K562 (cell line): ENCODE measurements at regions not wholly inside any gene's neighbourhood (a gene's known extent, or its start where the extent isn't known, plus 50 kb on each side); places are given as distances from the start of the nearest gene placed in this dataset.
A peak's percentile ranks its signal among the peaks of the same experiment; 100 is the strongest.

Experiments
- ATAC-seq: fragments of 200-7000 bp; cut with Tn5 transposase; 3 replicates; pipeline ENCODE4 v1.9.1; 2020; ENCODE audit warnings: moderate library complexity
- BruUV-seq: library from RNA; stranded (reverse); fragments of 400-500 nt; replicated peaks from 2 replicates; lab custom pipeline; 2021; lab: Mats Ljungman, UMichigan
- CTCF ChIA-PET: fragments of 300-600 bp; formaldehyde crosslinking; extraction: SDS; loops from one replicate; lab custom pipeline; 2021; ENCODE audit warnings: low intra/inter-chr PET ratio; lab: Yijun Ruan, JAX
- POLR2A ChIA-PET: fragments of 300-600, 350-650 bp; sonication (Branson Sonifier 250); formaldehyde crosslinking; extraction: SDS; loops from one replicate; lab custom pipeline; 2021; ENCODE audit warnings: antibody characterized with exemption, inconsistent platforms; lab: Yijun Ruan, JAX
- DNase-seq, 4 experiments: peaks; one replicate each; pipeline versions ENCODE4 v3.0.0 to v3.0.0-alpha.2; 2011 to 2018; ENCODE audit warnings: low spot score in 3 of 4, mixed read lengths in 3 of 4; ENCODE audit errors: extremely low read depth in 1 of 4
- FAIRE-seq: peaks from 2 replicates; lab custom pipeline; 2011; peaks lifted over from hg19 to GRCh38; lab: Jason Lieb, UNC
- H2AFZ ChIP-seq: 2 replicates; pipeline ENCODE4 v1.6.0; 2011; ENCODE audit warnings: low read depth, low read length, control low read depth, inconsistent platforms
- H3K27ac ChIP-seq: fragments of 200-600 bp; 3 replicates; pipeline ENCODE4 v1.8.0; 2011; ENCODE audit warnings: low read depth, mild to moderate bottlenecking, control low read depth, inconsistent platforms, low read length, moderate library complexity, mixed read lengths; ENCODE audit errors: extremely low read depth
- H3K27me3 ChIP-seq, 2 experiments: fragments of 300-600 bp in 1 of 2; 2 replicates in 1 of 2; 3 replicates in 1 of 2; pipeline versions ENCODE4 v1.6.0 to v1.8.0; 2011; ENCODE audit warnings: inconsistent platforms in 2 of 2, low read length in 2 of 2, mild to moderate bottlenecking in 1 of 2, mixed read lengths in 1 of 2, moderate library complexity in 1 of 2; ENCODE audit not compliant: control insufficient read depth in 2 of 2, insufficient read depth in 2 of 2
- H3K36me3 ChIP-seq: fragments of 300-600 bp; 3 replicates; pipeline ENCODE4 v1.8.0; 2011; ENCODE audit warnings: mild to moderate bottlenecking, low read length, inconsistent platforms; ENCODE audit not compliant: control insufficient read depth, insufficient read depth
- H3K4me1 ChIP-seq, 2 experiments: fragments of 200-600 bp in 1 of 2; replicated peaks in 1 of 2; 2 replicates in 1 of 2; 3 replicates in 1 of 2; pipeline versions ENCODE4 v1.5.1 to v1.8.0; 2011; ENCODE audit warnings: inconsistent platforms in 2 of 2, low read length in 2 of 2, mild to moderate bottlenecking in 1 of 2, mixed read lengths in 1 of 2, moderate library complexity in 1 of 2; ENCODE audit not compliant: control insufficient read depth in 2 of 2, insufficient read depth in 2 of 2
- H3K4me2 ChIP-seq: 2 replicates; pipeline ENCODE4 v1.6.1; 2011; ENCODE audit warnings: low read length, control low read depth, inconsistent platforms, mixed read lengths; ENCODE audit not compliant: insufficient read depth
- H3K4me3 ChIP-seq: fragments of 200-600 bp; sonication (generic), shearing (Covaris generic); 2 replicates; pipeline ENCODE4 v1.5.1; 2016; ENCODE audit warnings: control low read depth, inconsistent platforms
- H3K79me2 ChIP-seq: fragments of 200-600 bp; 3 replicates; pipeline ENCODE4 v1.8.0; 2011; ENCODE audit warnings: low read length, inconsistent platforms; ENCODE audit not compliant: control insufficient read depth, insufficient read depth
- H3K9ac ChIP-seq, 2 experiments: 2 replicates each; pipeline versions ENCODE4 v1.6.0 to v1.6.1; 2011; ENCODE audit warnings: low read depth in 2 of 2, low read length in 2 of 2, control low read depth in 1 of 2, inconsistent platforms in 1 of 2, mild to moderate bottlenecking in 1 of 2, mixed read lengths in 1 of 2; ENCODE audit not compliant: insufficient read depth in 1 of 2
- H3K9me1 ChIP-seq: one replicate; pipeline ENCODE4 v1.6.0; 2011; ENCODE audit warnings: inconsistent platforms, mild to moderate bottlenecking, low read length, moderate library complexity; ENCODE audit not compliant: control insufficient read depth, insufficient read depth
- H3K9me3 ChIP-seq: replicated peaks from 2 replicates; pipeline ENCODE4 v1.5.1; 2011; ENCODE audit warnings: low read depth, low read length, inconsistent platforms; ENCODE audit not compliant: control insufficient read depth, insufficient read depth
- H4K20me1 ChIP-seq: replicated peaks from 2 replicates; pipeline ENCODE4 v1.6.1; 2011; ENCODE audit warnings: low read length, inconsistent platforms, mixed read lengths; ENCODE audit not compliant: control insufficient read depth, insufficient read depth
- C11orf30 ChIP-seq: fragments of 450-650 bp; IDR thresholded peaks from 2 replicates; pipeline ENCODE4 v1.6.1; 2016; ENCODE audit warnings: low read depth, mild to moderate bottlenecking
- CEBPB ChIP-seq: fragments of 450-650 bp; IDR thresholded peaks from 2 replicates; pipeline ENCODE4 v1.6.1; 2016; ENCODE audit warnings: missing genetic modification characterization, missing compliant biosample characterization
- CEBPG ChIP-seq, 3 experiments: fragments of 200-800 bp in 1 of 3; sonication (Bioruptor generic) in 1 of 3; sonication (generic) in 1 of 3; formaldehyde crosslinking in 1 of 3; IDR thresholded peaks in 2 of 3; conservative IDR thresholded peaks in 1 of 3; 2 replicates each; pipeline versions ENCODE4 v1.6.1 to v1.8.0; 2016 to 2022; ENCODE audit warnings: missing compliant biosample characterization in 2 of 3, missing genetic modification characterization in 2 of 3, mild to moderate bottlenecking in 1 of 3, missing genetic modification reagents in 1 of 3
- DPF2 ChIP-seq: fragments of 450-650 bp; IDR thresholded peaks from 2 replicates; pipeline ENCODE4 v1.6.1; 2016
- HCFC1 ChIP-seq: IDR thresholded peaks from 2 replicates; pipeline ENCODE4 v1.6.1; 2012; ENCODE audit warnings: low read depth, low read length, improper control_type of control experiment
- MAFF ChIP-seq: IDR thresholded peaks from 2 replicates; pipeline ENCODE4 v1.6.1; 2012; ENCODE audit warnings: low read length, improper control_type of control experiment
- MAFG ChIP-seq: fragments of 450-650 bp; conservative IDR thresholded peaks from 2 replicates; pipeline ENCODE4 v1.6.1; 2016; ENCODE audit warnings: missing genetic modification characterization, missing compliant biosample characterization
- NEUROD1 ChIP-seq: fragments of 150-350 bp; IDR thresholded peaks from 2 replicates; pipeline ENCODE4 v1.6.1; 2014; ENCODE audit warnings: borderline replicate concordance, low read length, low read depth; ENCODE audit not compliant: partially characterized antibody
- NFE2 ChIP-seq: IDR thresholded peaks from 2 replicates; pipeline ENCODE4 v1.6.1; 2014; ENCODE audit warnings: antibody characterized with exemption, low read depth
- NFE2L1 ChIP-seq: fragments of 450-650 bp; IDR thresholded peaks from 2 replicates; pipeline ENCODE4 v1.6.1; 2016; ENCODE audit warnings: missing genetic modification characterization, low read depth, mild to moderate bottlenecking, missing compliant biosample characterization, moderate library complexity, borderline replicate concordance
- SMARCE1 ChIP-seq: fragments of 450-650 bp; IDR thresholded peaks from 2 replicates; pipeline ENCODE4 v1.7.1; 2016; ENCODE audit warnings: mild to moderate bottlenecking
- TOE1 ChIP-seq, 2 experiments: fragments of 450-650 bp in 1 of 2; sonication (generic) in 1 of 2; formaldehyde crosslinking in 1 of 2; IDR thresholded peaks; 2 replicates each; pipeline versions ENCODE4 v1.7.1 to v1.8.0; 2016 to 2022; ENCODE audit warnings: borderline replicate concordance in 2 of 2, mild to moderate bottlenecking in 2 of 2, antibody characterized with exemption in 1 of 2, inconsistent platforms in 1 of 2, low read depth in 1 of 2, missing genetic modification reagents in 1 of 2, moderate library complexity in 1 of 2
- TRIM24 ChIP-seq, 2 experiments: fragments of 450-650 bp; IDR thresholded peaks; 2 replicates each; pipeline ENCODE4 v1.6.1; 2016
- ZNF316 ChIP-seq: fragments of 450-650 bp; IDR thresholded peaks from 2 replicates; pipeline ENCODE4 v1.6.1; 2016
- ZNF324 ChIP-seq: fragments of 250-450 bp; sonication (Bioruptor Pico); IDR thresholded peaks from 2 replicates; pipeline ENCODE4 v1.4.0; 2020; ENCODE audit warnings: mild to moderate bottlenecking
- WGBS: fragments of 100-300 bp; shearing (Covaris generic); methylation state at CpG from one replicate; pipeline ENCODE4 v1.1.6; 2016; ENCODE audit warnings: low coverage, mixed read lengths; ENCODE audit not compliant: insufficient coverage; ENCODE audit errors: missing lambda C conversion rate; 5-methylcytosine and 5-hydroxymethylcytosine counted together
- in situ Hi-C: fragments of 300-500 bp; cut with MboI; formaldehyde crosslinking; loops from 4 replicates; pipeline ENCODE4 v1.15.0; 2018; ENCODE audit warnings: inconsistent platforms, mixed read lengths
- intact Hi-C: fragments of 100-400 bp; cut with micrococcal nuclease; formaldehyde crosslinking; loops from 2 replicates; pipeline ENCODE4 v1.14.2; 2022
- TF ChIP-seq, protein P1 (sequence below): sonication (generic); formaldehyde crosslinking; IDR thresholded peaks from 2 replicates; pipeline ENCODE4 v1.8.1; 2023; ENCODE audit warnings: mild to moderate bottlenecking, missing genetic modification reagents
- TF ChIP-seq, protein P2 (sequence below), 2 experiments: fragments of 450-650 bp in 1 of 2; sonication (generic) in 1 of 2; formaldehyde crosslinking in 1 of 2; IDR thresholded peaks in 1 of 2; conservative IDR thresholded peaks in 1 of 2; 2 replicates each; pipeline versions ENCODE4 v1.6.1 to v1.8.1; 2016 to 2023; ENCODE audit warnings: mild to moderate bottlenecking in 2 of 2, moderate library complexity in 2 of 2, inconsistent platforms in 1 of 2, missing genetic modification reagents in 1 of 2

DNA sequence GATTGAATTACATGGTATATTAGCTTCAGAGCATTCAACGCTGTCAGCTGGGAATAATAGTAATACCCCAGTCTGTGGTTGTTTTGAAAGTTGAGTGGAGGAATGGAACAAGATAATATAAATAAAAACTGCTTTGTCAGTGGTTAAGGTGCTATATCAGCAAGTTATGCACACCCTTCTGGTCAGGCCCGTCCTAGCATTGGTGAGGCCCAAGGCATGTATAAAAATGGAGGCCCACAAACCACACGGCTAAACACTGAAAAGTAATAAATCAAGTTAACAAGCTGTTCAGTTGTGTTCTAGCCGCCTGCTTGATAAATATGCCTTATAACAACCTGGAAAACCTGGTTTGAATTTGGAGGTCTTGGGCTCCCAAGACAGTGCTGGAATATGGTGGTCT is 77.4 kb downstream of the PSMG1 start (continued):
- TF ChIP-seq TOE1 (IDR thresholded peaks at IDR 0.05; ENCODE audit: borderline replicate concordance) = no peak
- no peak for TF ChIP-seq TOE1 (CRISPR knock-in tag; IDR thresholded peaks at IDR 0.05; ENCODE audit: borderline replicate concordance, low read depth)

DNA sequence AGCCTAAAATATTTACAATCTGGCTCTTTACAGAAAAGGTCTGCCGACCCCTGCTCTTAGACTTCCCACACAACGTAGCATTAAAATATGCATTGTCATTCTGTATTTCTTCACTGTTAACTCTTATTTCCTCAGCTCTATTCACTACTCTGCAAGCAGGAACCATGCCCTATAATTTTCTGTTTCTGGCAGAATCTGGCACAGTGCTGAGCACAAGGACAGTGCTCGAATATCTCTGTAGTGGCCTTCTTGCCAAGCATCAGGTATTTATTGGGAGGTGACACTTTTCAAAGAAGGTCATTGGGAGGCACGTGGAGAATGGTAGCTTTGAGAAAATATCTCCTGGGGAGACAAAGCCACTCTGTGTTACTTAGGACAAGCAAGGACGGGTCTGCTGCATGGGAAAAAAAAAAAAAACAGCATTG is 77.9 kb downstream of the PSMG1 start:
- no peaks in the 10 kb centered on the region for H3K9me3 ChIP-seq
- ATAC-seq = peak; percentile 63
- 4% methylated on average over 5 of the region's 5 CpGs for WGBS
- H3K27ac ChIP-seq = no peak overlapping the region
- no peak overlapping the region; the same call in 1 of the 2 replicates for H3K4me2 ChIP-seq
- no peak overlapping the region for H3K4me3 ChIP-seq
- BruUV-seq = no TSS peak
- peaks cover 0 to 11% of the 10 kb centered on the region in 2 experiments; a peak in 3 of 5 replicates for H3K4me1 ChIP-seq
- no peak overlapping the region for H3K9ac ChIP-seq
- peaks cover 41 to 42% of the 10 kb centered on the region in 2 experiments for H3K27me3 ChIP-seq
- CTCF ChIA-PET = no interaction called here
- H3K79me2 ChIP-seq = no peaks in the 10 kb centered on the region
- no peak for DNase-seq
- no peaks in the 10 kb centered on the region for H3K36me3 ChIP-seq
- no peaks in the 10 kb centered on the region for H3K9me1 ChIP-seq
- TF ChIP-seq C11orf30 (peak; percentile 53; the same call in 1 of the 2 replicates), MAFF (peak; percentile 54; the same call in 1 of the 2 replicates), DPF2 (0 out of 2 replicates have a peak, but pooled peaks have one; percentile 34), CEBPB (peak; percentile 74), HCFC1 (no peak), SMARCE1 (no peak), ZNF324 (CRISPR knock-in tag) (no peak), NEUROD1 (no peak), NFE2 (peak; percentile 77), TRIM24 (IDR thresholded peaks at IDR 0.05) (peak; percentile 72 to 80; a peak in 3 of 4 replicates), NFE2L1 (tag) (peak; percentile 80), ZNF316 (peak; percentile 83), MAFG (tag) (peak; percentile 90), CEBPG (CRISPR knock-in tag; IDR thresholded peaks at IDR 0.05) (no peak), CEBPG (tag; conservative IDR thresholded peaks at IDR 0.05 in 1 of 2, IDR thresholded peaks at IDR 0.05 in 1 of 2) (peak in 1 of 2 experiments; percentile 43; a peak in 1 of 4 replicates)
- TF ChIP-seq, protein P1, sequence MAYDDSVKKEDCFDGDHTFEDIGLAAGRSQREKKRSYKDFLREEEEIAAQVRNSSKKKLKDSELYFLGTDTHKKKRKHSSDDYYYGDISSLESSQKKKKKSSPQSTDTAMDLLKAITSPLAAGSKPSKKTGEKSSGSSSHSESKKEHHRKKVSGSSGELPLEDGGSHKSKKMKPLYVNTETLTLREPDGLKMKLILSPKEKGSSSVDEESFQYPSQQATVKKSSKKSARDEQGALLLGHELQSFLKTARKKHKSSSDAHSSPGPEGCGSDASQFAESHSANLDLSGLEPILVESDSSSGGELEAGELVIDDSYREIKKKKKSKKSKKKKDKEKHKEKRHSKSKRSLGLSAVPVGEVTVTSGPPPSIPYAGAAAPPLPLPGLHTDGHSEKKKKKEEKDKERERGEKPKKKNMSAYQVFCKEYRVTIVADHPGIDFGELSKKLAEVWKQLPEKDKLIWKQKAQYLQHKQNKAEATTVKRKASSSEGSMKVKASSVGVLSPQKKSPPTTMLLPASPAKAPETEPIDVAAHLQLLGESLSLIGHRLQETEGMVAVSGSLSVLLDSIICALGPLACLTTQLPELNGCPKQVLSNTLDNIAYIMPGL (CRISPR knock-in tag) = no peak
- TF ChIP-seq, protein P2, sequence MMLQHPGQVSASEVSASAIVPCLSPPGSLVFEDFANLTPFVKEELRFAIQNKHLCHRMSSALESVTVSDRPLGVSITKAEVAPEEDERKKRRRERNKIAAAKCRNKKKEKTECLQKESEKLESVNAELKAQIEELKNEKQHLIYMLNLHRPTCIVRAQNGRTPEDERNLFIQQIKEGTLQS (IDR thresholded peaks at IDR 0.05) = 0 out of 2 replicates have a peak, but pooled peaks have one; percentile 14
- TF ChIP-seq, protein P2 (CRISPR knock-in tag; conservative IDR thresholded peaks at IDR 0.05) = no peak
- TF ChIP-seq, all 486 proteins: peak for 11
- in situ Hi-C loops = no loop called here
- intact Hi-C loops = no loop called here
- peak; percentile 69 for FAIRE-seq
- POLR2A ChIA-PET = interaction anchor here (0.8 to 1.8 kb wide), 5 partner anchors 10 to 83 kb away, joined by 3 to 8 read pairs (median 3); no protein-coding TSS in a partner anchor
- Histone ChIP-seq H4K20me1 (no peaks in the 10 kb centered on the region), H2AFZ (peak overlapping the region; percentile 71; the same call in 1 of the 2 replicates)
